ENCODE measurements at regions not wholly inside any gene's neighbourhood (a gene's known extent, or its start where the extent isn't known, plus 50 kb on each side); places are given as distances from the start of the nearest gene placed in this dataset.

GRCh38 chr9:28155067-28155466, 581.8 kb upstream of the C9orf72 start:
- DNase-seq (ENCODE audit: low read depth) = no peak
- no peak overlapping the region for H3K4me3 ChIP-seq (ENCODE audit: low read length)
- no peak for TF ChIP-seq CTCF (conservative IDR thresholded peaks at IDR 0.05; ENCODE audit: low read length)

DNA sequence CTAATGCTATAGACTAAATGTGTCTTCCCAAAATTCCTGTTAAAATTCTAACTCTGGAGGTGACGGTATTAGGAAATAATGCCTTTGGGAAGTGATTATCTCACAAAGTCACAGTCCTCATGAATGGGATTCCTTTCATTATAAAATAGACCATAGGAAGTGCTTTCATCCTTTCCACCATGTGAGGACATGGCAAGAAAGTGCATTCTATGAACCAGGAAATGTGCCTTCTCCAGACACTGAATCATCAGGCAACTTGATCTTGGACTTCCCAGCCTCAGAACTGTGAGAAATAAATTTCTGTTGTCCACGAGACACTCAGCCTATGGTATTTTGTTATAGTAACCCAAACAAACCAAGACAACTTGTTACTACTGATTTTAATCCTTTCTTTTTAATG, 582.4 kb upstream of the C9orf72 start:
- H3K4me3 ChIP-seq (ENCODE audit: low read length) = no peak overlapping the region
- DNase-seq (ENCODE audit: low read depth) = no peak
- no peak for TF ChIP-seq CTCF (conservative IDR thresholded peaks at IDR 0.05; ENCODE audit: low read length)

DNA sequence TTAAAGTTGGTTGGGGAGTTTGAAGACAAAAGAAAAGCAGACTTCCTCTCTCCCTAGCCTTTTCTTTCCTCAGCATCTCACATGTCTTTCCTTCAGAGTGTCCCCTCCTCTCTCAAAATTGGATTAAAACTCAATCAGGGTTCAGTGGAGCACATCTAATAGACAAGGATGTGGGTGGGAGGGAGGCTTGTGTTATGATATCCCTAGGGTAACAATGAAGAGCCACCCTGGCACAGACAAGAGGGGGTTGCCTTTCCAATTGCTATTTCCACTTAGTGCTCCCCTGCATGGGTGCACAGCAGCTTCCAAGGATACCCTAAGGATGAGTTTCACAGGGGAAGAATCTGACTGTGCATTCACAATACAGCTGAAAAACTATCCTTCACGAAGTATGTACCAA, 585.2 kb upstream of the C9orf72 start:
- H3K4me3 ChIP-seq (ENCODE audit: low read length) = no peak overlapping the region
- DNase-seq (ENCODE audit: low read depth) = no peak
- TF ChIP-seq CTCF (conservative IDR thresholded peaks at IDR 0.05; ENCODE audit: low read length) = no peak

- no peak for DNase-seq (ENCODE audit: low read depth)
- no peak overlapping the region for H3K4me3 ChIP-seq (ENCODE audit: low read length)
- TF ChIP-seq CTCF (conservative IDR thresholded peaks at IDR 0.05; ENCODE audit: low read length) = no peak
These were observed 590.3 kb upstream of the C9orf72 start for GRCh38 chr9:28163619-28164018.

- H3K4me3 ChIP-seq (ENCODE audit: low read length) = no peak overlapping the region
- no peak for DNase-seq (ENCODE audit: low read depth)
These were observed 592.9 kb upstream of the C9orf72 start for GRCh38 chr9:28166179-28166578.

GRCh38 chr9:28177142-28177541, 603.9 kb upstream of the C9orf72 start:
- TF ChIP-seq CTCF (conservative IDR thresholded peaks at IDR 0.05; ENCODE audit: low read length) = no peak
- H3K4me3 ChIP-seq (ENCODE audit: low read length) = no peak overlapping the region
- no peak for DNase-seq (ENCODE audit: low read depth)

More at GRCh38 chr9:28166179-28166578, 592.9 kb upstream of the C9orf72 start:
- TF ChIP-seq CTCF (conservative IDR thresholded peaks at IDR 0.05; ENCODE audit: low read length) = no peak

DNA sequence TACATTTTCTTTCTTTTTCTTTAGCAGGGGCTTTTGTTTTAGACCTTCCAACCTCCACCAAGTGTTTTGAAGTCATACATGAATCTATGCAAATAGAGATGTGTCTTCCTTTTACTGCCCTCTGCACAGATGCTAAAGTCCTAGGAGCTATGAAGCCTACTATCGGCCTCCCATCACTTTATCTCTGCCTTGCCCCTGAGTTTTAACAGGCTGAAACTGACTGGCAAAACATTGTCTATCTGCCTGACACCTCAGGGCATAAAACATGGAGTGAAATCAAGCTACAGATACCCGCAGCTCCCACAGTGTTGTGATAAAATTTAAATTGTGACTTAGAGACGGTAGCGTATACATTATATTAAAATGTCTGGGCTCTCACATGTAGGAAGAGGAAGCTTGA, 604.6 kb upstream of the C9orf72 start:
- H3K4me3 ChIP-seq (ENCODE audit: low read length) = no peak overlapping the region
- no peak for TF ChIP-seq CTCF (conservative IDR thresholded peaks at IDR 0.05; ENCODE audit: low read length)
- no peak for DNase-seq (ENCODE audit: low read depth)

Data from AG10803 (cell line).